Esophagus muscularis mucosa (tissue), 3 donors: ENCODE measurements at regions not wholly inside any gene's neighbourhood (a gene's known extent, or its start where the extent isn't known, plus 50 kb on each side); places are given as distances from the start of the nearest gene placed in this dataset.

Experiments
- CTCF ChIP-seq, 3 experiments: fragments of 200-600 bp in 2 of 3; fragments of 450-650 bp in 1 of 3; sonication (generic) in 2 of 3; IDR thresholded peaks; one replicate each; pipeline ENCODE4 v1.5.1; 2017 to 2019; ENCODE audit warnings: antibody characterized with exemption in 3 of 3, mild to moderate bottlenecking in 2 of 3, moderate library complexity in 1 of 3
- POLR2AphosphoS5 ChIP-seq, 2 donors: sonication (generic); formaldehyde crosslinking; IDR thresholded peaks; one replicate each; pipeline ENCODE4 v1.6.1; 2017; ENCODE audit warnings: antibody characterized with exemption in 2 of 2

GRCh38 chr20:39233755-39234154, 271.6 kb downstream of the DHX35 start:
- TF ChIP-seq POLR2AphosphoS5 (IDR thresholded peaks at IDR 0.05), result no peak
- no peak for TF ChIP-seq CTCF (IDR thresholded peaks at IDR 0.05)
